ENCODE measurements at regions not wholly inside any gene's neighbourhood (a gene's known extent, or its start where the extent isn't known, plus 50 kb on each side); places are given as distances from the start of the nearest gene placed in this dataset.
A peak's percentile ranks its signal among the peaks of the same experiment; 100 is the strongest.

DNA sequence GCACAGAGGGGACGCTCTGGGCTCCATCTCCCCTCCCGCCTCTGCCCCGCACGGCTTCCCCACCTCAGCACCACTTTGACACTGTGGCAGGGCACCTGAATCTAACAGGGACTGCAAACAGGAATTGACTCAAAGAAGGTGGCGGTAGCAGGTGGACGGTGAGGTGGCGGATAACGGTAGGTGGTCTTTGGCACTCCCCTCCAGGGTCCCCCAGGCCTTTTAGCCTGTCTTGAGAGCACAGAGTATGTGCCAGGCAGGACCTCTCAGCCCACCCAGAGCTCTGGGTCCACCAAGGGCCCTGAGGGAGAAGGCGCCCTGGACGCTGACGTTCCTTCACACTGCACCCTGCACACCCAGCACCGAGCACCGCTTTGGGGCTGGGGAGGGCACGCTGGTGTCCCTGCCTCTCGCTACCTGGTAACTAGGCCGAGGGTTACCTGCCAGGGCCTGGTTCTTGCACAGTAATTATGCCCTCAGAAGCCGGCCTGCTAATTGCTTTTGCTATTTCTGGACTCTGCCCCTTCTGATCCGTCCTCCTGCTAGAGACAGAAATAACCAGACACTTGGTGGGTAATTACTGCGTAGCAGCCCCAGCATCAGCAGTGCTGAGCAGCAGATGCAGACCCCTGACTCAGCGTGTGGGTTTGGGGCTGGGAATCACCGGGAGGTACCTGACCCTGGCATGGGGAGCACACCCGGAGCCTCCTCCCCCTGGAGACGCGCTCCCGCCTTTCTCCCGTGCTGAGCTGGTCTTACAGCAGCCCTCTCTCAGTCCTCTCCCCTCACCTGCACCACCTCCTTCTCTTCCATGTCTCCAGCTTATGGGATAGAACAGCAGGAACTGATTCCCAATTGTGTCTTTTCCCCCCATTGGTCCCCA, 103.3 kb upstream of the B3GAT1 start:
- H3K27ac Mint-ChIP-seq = no peak overlapping the region
- DNase-seq (ENCODE audit: low spot score) (no peak), ATAC-seq (no peak)
- ChIA-PET POLR2A (no interaction called here), CTCF (no interaction called here)
- H3K9me3 Mint-ChIP-seq = no peaks in the 10 kb centered on the region
- H3K27me3 Mint-ChIP-seq (ENCODE audit: low read depth) = no peaks in the 10 kb centered on the region; the same call in 1 of the 2 replicates
- H3K4me3 Mint-ChIP-seq = no peak overlapping the region
- H3K4me1 Mint-ChIP-seq = peaks cover 16% of the 10 kb centered on the region
- TF ChIP-seq MLX (CRISPR knock-in tag; IDR thresholded peaks at IDR 0.05) = no peak
- TF ChIP-seq ZNF232 (CRISPR knock-in tag; IDR thresholded peaks at IDR 0.05) = no peak
- TF ChIP-seq, protein P1, sequence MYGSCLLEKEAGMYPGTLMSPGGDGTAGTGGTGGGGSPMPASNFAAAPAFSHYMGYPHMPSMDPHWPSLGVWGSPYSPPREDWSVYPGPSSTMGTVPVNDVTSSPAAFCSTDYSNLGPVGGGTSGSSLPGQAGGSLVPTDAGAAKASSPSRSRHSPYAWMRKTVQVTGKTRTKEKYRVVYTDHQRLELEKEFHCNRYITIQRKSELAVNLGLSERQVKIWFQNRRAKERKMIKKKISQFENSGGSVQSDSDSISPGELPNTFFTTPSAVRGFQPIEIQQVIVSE (CRISPR knock-in tag; IDR thresholded peaks at IDR 0.05; ENCODE audit: borderline replicate concordance) = no peak
- no peak for TF ChIP-seq MYBL2 (CRISPR knock-in tag; IDR thresholded peaks at IDR 0.05)
- TF ChIP-seq SOX15 (CRISPR knock-in tag; IDR thresholded peaks at IDR 0.05) = no peak
- H3K36me3 Mint-ChIP-seq = no peaks in the 10 kb centered on the region

GRCh38 chr11:134514354-134514951, 102.4 kb upstream of the B3GAT1 start:
- ChIA-PET CTCF (no interaction called here), POLR2A (no interaction called here)
- Mint-ChIP-seq H3K4me3 (no peak overlapping the region), H3K4me1 (peaks cover 9% of the 10 kb centered on the region), H3K27ac (no peak overlapping the region), H3K36me3 (no peaks in the 10 kb centered on the region), H3K9me3 (no peaks in the 10 kb centered on the region), H3K27me3 (ENCODE audit: low read depth) (no peaks in the 10 kb centered on the region; the same call in 1 of the 2 replicates)
- no peak for ATAC-seq
- DNase-seq (ENCODE audit: low spot score) = no peak
- TF ChIP-seq RELA (CRISPR knock-in tag; IDR thresholded peaks at IDR 0.05; ENCODE audit: borderline replicate concordance) (0 out of 2 replicates have a peak, but pooled peaks have one; percentile 34), ZNF121 (CRISPR knock-in tag; IDR thresholded peaks at IDR 0.05) (no peak)

DNA sequence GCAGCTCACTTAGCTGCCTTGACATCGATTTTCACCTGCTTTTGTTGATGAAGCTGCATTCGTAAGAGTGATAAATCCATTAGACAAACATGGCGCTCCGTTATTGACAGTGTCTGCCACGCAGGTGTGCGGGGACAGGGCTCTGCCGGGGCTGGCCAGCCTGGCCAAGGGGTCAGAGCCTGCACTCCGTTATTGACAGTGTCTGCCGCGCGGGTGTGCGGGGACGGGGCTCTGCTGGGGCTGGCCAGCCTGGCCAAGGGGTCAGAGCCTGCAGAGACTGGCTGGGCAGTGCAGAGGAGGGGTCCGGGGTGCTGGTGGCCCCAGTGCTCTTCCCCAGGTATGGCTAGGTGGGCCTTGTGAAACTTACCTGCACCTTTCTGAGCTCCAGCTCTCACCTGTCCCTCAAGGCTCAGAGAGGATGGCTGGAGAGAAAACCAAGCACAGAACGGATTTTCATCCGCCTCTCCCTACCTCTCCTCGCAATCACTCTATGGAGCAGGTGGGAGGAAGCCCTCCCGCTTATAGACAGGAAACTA, 101.6 kb upstream of the B3GAT1 start:
- no peaks in the 10 kb centered on the region for H3K36me3 Mint-ChIP-seq
- ATAC-seq (no peak), DNase-seq (ENCODE audit: low spot score) (no peak)
- peaks cover 8% of the 10 kb centered on the region for H3K4me1 Mint-ChIP-seq
- H3K27ac Mint-ChIP-seq = no peak overlapping the region
- no peak overlapping the region for H3K4me3 Mint-ChIP-seq
- H3K27me3 Mint-ChIP-seq (ENCODE audit: low read depth) = no peaks in the 10 kb centered on the region; the same call in 1 of the 2 replicates
- H3K9me3 Mint-ChIP-seq = no peaks in the 10 kb centered on the region
- ChIA-PET POLR2A (no interaction called here), CTCF (no interaction called here)
- TF ChIP-seq, protein P2, sequence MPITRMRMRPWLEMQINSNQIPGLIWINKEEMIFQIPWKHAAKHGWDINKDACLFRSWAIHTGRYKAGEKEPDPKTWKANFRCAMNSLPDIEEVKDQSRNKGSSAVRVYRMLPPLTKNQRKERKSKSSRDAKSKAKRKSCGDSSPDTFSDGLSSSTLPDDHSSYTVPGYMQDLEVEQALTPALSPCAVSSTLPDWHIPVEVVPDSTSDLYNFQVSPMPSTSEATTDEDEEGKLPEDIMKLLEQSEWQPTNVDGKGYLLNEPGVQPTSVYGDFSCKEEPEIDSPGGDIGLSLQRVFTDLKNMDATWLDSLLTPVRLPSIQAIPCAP (CRISPR knock-in tag; IDR thresholded peaks at IDR 0.05) = no peak
- TF ChIP-seq ZNF423 (CRISPR knock-in tag; IDR thresholded peaks at IDR 0.05) = no peak
- TF ChIP-seq ESRRA (CRISPR knock-in tag; IDR thresholded peaks at IDR 0.05; ENCODE audit: borderline replicate concordance) = no peak
- no peak for TF ChIP-seq ETV6 (CRISPR knock-in tag; IDR thresholded peaks at IDR 0.05)
- no peak for TF ChIP-seq ELF4 (CRISPR knock-in tag; IDR thresholded peaks at IDR 0.05; ENCODE audit: low read depth)
- TF ChIP-seq USF2 (CRISPR knock-in tag; IDR thresholded peaks at IDR 0.05) = no peak
- TF ChIP-seq, protein P3, sequence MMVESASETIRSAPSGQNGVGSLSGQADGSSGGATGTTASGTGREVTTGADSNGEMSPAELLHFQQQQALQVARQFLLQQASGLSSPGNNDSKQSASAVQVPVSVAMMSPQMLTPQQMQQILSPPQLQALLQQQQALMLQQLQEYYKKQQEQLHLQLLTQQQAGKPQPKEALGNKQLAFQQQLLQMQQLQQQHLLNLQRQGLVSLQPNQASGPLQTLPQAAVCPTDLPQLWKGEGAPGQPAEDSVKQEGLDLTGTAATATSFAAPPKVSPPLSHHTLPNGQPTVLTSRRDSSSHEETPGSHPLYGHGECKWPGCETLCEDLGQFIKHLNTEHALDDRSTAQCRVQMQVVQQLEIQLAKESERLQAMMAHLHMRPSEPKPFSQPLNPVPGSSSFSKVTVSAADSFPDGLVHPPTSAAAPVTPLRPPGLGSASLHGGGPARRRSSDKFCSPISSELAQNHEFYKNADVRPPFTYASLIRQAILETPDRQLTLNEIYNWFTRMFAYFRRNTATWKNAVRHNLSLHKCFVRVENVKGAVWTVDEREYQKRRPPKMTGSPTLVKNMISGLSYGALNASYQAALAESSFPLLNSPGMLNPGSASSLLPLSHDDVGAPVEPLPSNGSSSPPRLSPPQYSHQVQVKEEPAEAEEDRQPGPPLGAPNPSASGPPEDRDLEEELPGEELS (CRISPR knock-in tag; IDR thresholded peaks at IDR 0.05) = no peak
- TF ChIP-seq MYBL2 (CRISPR knock-in tag; IDR thresholded peaks at IDR 0.05) = no peak
- no peak for TF ChIP-seq OVOL2 (CRISPR knock-in tag; IDR thresholded peaks at IDR 0.05; ENCODE audit: borderline replicate concordance)
- TF ChIP-seq HMGA2 (CRISPR knock-in tag; IDR thresholded peaks at IDR 0.05) = no peak
- TF ChIP-seq, protein P4, sequence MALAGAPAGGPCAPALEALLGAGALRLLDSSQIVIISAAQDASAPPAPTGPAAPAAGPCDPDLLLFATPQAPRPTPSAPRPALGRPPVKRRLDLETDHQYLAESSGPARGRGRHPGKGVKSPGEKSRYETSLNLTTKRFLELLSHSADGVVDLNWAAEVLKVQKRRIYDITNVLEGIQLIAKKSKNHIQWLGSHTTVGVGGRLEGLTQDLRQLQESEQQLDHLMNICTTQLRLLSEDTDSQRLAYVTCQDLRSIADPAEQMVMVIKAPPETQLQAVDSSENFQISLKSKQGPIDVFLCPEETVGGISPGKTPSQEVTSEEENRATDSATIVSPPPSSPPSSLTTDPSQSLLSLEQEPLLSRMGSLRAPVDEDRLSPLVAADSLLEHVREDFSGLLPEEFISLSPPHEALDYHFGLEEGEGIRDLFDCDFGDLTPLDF (CRISPR knock-in tag; IDR thresholded peaks at IDR 0.05) = no peak
- TF ChIP-seq, protein P5, sequence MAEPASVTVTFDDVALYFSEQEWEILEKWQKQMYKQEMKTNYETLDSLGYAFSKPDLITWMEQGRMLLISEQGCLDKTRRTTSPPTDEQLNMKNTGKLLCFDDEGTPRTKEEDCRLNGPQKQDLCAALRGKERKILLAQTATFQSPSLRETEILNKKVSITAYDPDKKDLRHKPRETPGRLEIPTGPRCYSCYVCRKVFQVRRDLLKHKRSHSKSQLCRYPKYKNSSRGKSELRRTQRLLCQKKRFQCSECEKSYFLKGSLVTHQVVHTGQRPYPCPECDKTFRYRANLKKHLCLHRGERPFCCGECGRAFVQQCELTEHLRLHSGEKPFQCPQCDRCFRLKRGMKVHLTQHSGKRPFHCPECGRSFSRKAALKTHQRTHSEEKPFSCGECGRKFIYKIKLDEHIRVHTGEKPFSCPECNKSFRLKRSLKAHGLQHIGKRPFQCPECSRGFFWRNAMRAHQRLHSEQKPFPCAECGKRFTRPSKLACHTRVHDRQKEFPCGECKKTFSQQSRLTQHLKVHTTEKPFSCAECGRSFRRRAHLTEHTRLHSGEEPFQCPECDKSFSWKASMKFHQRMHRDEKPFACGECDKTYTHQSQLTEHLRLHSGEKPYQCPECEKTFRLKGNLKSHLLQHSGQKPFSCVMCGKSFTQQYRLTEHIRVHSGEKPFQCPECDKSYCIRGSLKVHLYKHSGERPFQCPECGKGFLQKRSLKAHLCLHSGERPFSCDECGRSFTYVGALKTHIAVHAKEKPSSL (CRISPR knock-in tag; conservative IDR thresholded peaks at IDR 0.05) = no peak
- TF ChIP-seq ZNF138 (CRISPR knock-in tag; conservative IDR thresholded peaks at IDR 0.05) = no peak

Measured in WTC11 (cell line).